Upper lobe of right lung (tissue), 1 donor: ENCODE measurements at regions not wholly inside any gene's neighbourhood (a gene's known extent, or its start where the extent isn't known, plus 50 kb on each side); places are given as distances from the start of the nearest gene placed in this dataset.
A peak's percentile ranks its signal among the peaks of the same experiment; 100 is the strongest.

Source experiments
- ATAC-seq: fragments of 200-7000 bp; cut with Tn5 transposase; one replicate; pipeline ENCODE4 v1.9.1; 2020; ENCODE audit warnings: mild to moderate bottlenecking, moderate library complexity
- DNase-seq: peaks from one replicate; pipeline ENCODE4 v3.0.0-alpha.2; 2020
- H3K27ac ChIP-seq: fragments of 200-600 bp; one replicate; pipeline ENCODE4 v1.8.0; 2022
- H3K27me3 ChIP-seq: fragments of 200-600 bp; one replicate; pipeline ENCODE4 v1.8.0; 2022; ENCODE audit warnings: mild to moderate bottlenecking
- H3K36me3 ChIP-seq: fragments of 200-600 bp; one replicate; pipeline ENCODE4 v1.8.0; 2022
- H3K4me1 ChIP-seq: fragments of 200-600 bp; one replicate; pipeline ENCODE4 v1.8.0; 2022
- H3K4me3 ChIP-seq: fragments of 200-600 bp; one replicate; pipeline ENCODE4 v1.8.0; 2022; ENCODE audit warnings: mild to moderate bottlenecking
- H3K9me3 ChIP-seq: fragments of 200-600 bp; one replicate; pipeline ENCODE4 v1.8.0; 2022
- intact Hi-C: fragments of 100-400 bp; cut with DNase I; formaldehyde crosslinking; loops from one replicate; pipeline ENCODE4 v1.11.0; 2022
- TF ChIP-seq, protein P1 (sequence below): fragments of 200-600 bp; IDR thresholded peaks from one replicate; pipeline ENCODE4 v1.8.0; 2022; ENCODE audit warnings: antibody characterized with exemption
- donor health status: DM: no; HTN: yes; CAD: no; lungs with severe emphysema.

DNA sequence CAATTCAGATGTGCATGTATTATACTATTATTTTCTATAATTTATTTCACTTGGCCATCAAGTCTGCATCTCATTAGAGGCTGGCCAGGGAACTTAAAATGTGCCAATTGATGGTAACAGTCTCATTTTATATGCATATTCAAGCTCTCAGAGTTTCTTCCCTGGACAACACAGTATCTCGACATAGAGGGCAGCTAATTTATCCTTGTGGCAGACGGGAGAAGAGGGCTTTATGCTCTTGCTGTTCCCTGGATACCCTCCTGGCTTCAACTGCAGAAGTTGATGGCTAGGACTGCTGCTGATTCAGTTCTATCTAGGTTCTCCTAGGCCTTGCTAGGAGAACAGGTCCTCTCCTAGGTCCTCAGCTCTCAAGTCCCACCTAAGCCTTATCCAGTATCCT is 99.1 kb upstream of the NPHP3 start:
- Histone ChIP-seq H3K36me3 (no peaks in the 10 kb centered on the region), H3K4me1 (no peaks in the 10 kb centered on the region), H3K4me3 (no peak overlapping the region), H3K27ac (no peak overlapping the region), H3K27me3 (no peaks in the 10 kb centered on the region), H3K9me3 (no peaks in the 10 kb centered on the region)
- TF ChIP-seq, protein P1, sequence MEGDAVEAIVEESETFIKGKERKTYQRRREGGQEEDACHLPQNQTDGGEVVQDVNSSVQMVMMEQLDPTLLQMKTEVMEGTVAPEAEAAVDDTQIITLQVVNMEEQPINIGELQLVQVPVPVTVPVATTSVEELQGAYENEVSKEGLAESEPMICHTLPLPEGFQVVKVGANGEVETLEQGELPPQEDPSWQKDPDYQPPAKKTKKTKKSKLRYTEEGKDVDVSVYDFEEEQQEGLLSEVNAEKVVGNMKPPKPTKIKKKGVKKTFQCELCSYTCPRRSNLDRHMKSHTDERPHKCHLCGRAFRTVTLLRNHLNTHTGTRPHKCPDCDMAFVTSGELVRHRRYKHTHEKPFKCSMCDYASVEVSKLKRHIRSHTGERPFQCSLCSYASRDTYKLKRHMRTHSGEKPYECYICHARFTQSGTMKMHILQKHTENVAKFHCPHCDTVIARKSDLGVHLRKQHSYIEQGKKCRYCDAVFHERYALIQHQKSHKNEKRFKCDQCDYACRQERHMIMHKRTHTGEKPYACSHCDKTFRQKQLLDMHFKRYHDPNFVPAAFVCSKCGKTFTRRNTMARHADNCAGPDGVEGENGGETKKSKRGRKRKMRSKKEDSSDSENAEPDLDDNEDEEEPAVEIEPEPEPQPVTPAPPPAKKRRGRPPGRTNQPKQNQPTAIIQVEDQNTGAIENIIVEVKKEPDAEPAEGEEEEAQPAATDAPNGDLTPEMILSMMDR: no peak
- intact Hi-C loops: no loop called here
- ATAC-seq (no peak), DNase-seq (no peak)

DNA sequence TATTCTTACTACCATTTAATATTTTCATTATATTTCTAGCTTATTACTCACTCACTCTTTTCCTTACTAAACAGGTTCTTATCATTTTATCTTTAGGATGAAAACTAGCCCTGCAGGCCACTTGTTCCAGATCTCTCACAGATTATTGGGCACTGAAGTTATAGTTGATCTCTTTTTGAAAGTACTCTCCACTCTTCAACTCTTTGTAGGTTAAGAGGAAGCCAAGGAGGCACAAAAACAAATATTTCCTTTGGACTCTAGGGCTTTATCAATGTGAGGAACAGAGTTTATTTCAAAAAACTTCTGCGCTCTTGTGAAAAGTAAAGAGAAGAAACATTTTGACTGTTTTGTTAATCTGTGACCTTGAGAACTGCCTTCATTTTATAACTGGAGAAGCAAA is 96.0 kb upstream of the NPHP3 start:
- no peak for ATAC-seq
- H3K27ac ChIP-seq: no peak overlapping the region
- H3K36me3 ChIP-seq: no peaks in the 10 kb centered on the region
- TF ChIP-seq, protein P1: no peak
- no peaks in the 10 kb centered on the region for H3K4me1 ChIP-seq
- H3K4me3 ChIP-seq: no peak overlapping the region
- H3K9me3 ChIP-seq: no peaks in the 10 kb centered on the region
- no peaks in the 10 kb centered on the region for H3K27me3 ChIP-seq
- no peak for DNase-seq
- intact Hi-C loops: no loop called here

DNA sequence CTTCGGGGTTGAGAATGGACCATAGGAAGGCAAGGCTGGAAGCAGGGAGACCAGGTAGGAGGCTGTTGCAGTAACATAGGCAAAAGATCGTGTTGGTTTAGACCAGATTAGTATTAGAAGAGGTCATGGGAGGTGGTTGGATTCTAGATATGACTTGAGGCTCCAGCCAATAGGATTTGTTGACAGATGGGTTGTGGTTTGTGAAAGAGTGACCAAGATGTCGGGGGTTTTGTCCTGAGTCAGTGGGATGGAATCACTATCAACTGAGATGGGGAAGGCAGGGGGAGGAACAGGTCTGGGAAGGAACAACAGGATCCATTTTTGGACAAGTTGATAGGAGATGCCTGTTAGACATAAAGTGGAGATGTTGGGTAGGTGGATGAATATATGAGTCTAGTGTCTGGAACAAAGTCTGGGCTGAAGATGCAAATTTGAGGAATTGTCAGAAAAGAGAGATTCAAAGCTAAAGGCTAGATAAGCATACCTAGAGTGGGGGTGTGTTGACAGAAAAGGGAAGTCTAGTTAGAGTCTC is 95.5 kb upstream of the NPHP3 start:
- no peaks in the 10 kb centered on the region for H3K9me3 ChIP-seq
- ATAC-seq (no peak), DNase-seq (no peak)
- no peaks in the 10 kb centered on the region for H3K27me3 ChIP-seq
- no peaks in the 10 kb centered on the region for H3K4me1 ChIP-seq
- H3K36me3 ChIP-seq: no peaks in the 10 kb centered on the region
- intact Hi-C loops: no loop called here
- no peak overlapping the region for H3K27ac ChIP-seq
- TF ChIP-seq, protein P1: no peak
- no peak overlapping the region for H3K4me3 ChIP-seq

DNA sequence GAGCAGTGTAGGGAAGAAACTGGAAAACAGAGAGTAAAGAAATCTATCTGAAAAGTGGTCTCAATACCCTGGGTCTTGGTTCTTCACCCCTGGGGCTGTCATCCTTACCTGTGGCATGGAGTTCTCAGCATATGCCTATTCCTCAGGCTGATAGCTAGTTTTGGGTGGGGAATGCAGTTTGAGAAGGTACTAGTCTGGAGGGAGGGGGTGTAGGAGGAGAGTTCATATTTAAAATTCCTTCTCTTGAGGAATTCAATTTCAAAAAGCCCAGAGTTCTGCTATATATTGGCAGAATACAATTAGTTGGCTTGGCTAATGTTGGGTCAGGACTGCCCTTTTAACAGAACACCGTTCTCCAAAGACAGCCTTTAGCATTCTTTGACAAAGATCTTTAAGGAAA is 82.9 kb upstream of the NPHP3 start:
- DNase-seq (no peak), ATAC-seq (no peak)
- H3K4me1 ChIP-seq: peaks cover 16% of the 10 kb centered on the region
- intact Hi-C loops: no loop called here
- no peak overlapping the region for H3K4me3 ChIP-seq
- no peaks in the 10 kb centered on the region for H3K9me3 ChIP-seq
- H3K36me3 ChIP-seq: no peaks in the 10 kb centered on the region
- H3K27me3 ChIP-seq: no peaks in the 10 kb centered on the region
- TF ChIP-seq, protein P1: no peak
- no peak overlapping the region for H3K27ac ChIP-seq

DNA sequence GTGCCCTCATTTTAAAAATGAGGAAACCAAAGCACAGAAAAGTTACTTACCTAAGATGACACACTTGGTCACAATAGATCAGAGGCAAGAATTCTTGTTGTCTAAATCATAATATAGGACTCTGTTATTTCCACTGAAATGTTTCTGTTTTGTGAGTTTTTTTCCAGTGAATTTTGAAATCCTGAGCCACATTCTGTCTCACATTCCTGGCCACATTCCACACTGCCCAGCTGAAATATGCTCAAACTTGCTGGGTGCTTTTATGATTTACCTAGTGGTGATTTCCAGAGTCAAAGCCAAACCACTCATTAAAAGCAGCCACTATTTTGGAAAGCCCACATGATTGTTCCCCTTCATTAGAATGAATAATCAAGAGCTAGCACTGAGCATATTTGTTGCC is 82.3 kb upstream of the NPHP3 start:
- Histone ChIP-seq H3K4me3 (no peak overlapping the region), H3K27me3 (no peaks in the 10 kb centered on the region), H3K36me3 (no peaks in the 10 kb centered on the region), H3K9me3 (no peaks in the 10 kb centered on the region), H3K4me1 (peaks cover 16% of the 10 kb centered on the region), H3K27ac (no peak overlapping the region)
- intact Hi-C loops: no loop called here
- DNase-seq (no peak), ATAC-seq (peak; percentile 48)
- TF ChIP-seq, protein P1: no peak

DNA sequence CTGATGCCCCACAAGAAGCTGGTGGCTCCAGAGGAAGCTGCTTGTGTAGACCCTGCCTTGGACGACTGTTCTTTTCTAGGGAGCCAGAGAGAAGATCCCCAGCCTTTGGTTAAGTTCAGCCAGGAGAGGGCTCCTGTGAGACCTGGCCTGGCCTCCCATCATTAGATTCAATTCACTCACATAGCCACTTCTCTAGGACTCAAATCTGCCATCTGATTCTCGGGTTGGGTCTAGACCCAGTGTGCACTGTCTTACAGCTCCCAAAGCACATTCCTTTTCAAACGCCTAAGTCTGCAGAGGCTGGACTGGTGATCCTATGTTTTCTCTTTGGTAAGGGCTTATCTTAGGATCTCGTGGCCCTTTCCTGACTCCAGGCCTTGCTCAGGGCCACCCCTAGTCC is 81.7 kb upstream of the NPHP3 start:
- H3K27ac ChIP-seq: no peak overlapping the region
- TF ChIP-seq, protein P1: no peak
- H3K27me3 ChIP-seq: no peaks in the 10 kb centered on the region
- intact Hi-C loops: no loop called here
- H3K36me3 ChIP-seq: no peaks in the 10 kb centered on the region
- ATAC-seq: peak; percentile 26
- DNase-seq: no peak
- H3K4me1 ChIP-seq: peaks cover 16% of the 10 kb centered on the region
- H3K9me3 ChIP-seq: no peaks in the 10 kb centered on the region
- H3K4me3 ChIP-seq: no peak overlapping the region
